Amygdala (tissue), 56 donors: ENCODE measurements at regions not wholly inside any gene's neighbourhood (a gene's known extent, or its start where the extent isn't known, plus 50 kb on each side); places are given as distances from the start of the nearest gene placed in this dataset.
"Not testable (repeated sequence)": the region's sequence is repeated elsewhere in the genome, so short reads cannot be mapped to it uniquely, and the experiment has no call there.

Experiments used
- DNase-seq, 56 donors: peaks; one replicate each; lab custom pipeline; 2025; lab: John Stamatoyannopoulos, UW

GRCh38 chr1:166384948-166385347 lies 218.1 kb upstream of the FAM78B start:
- no peak for DNase-seq

- peak in 1 of 56 donors; percentile 15 for DNase-seq
Observed at GRCh38 chr1:166390366-166391033, 223.7 kb upstream of the FAM78B start.

GRCh38 chr1:166391279-166392066 lies 224.7 kb upstream of the FAM78B start:
- no peak for DNase-seq

- DNase-seq, result no peak
Observed at GRCh38 chr1:166395729-166396128, 228.9 kb upstream of the FAM78B start.

GRCh38 chr1:166409253-166410082 lies 242.7 kb upstream of the FAM78B start:
- DNase-seq, result not testable (repeated sequence)

- DNase-seq, result no peak
Observed at GRCh38 chr1:166410083-166410385, 243.2 kb upstream of the FAM78B start.

GRCh38 chr1:166416831-166417230 lies 250.0 kb upstream of the FAM78B start:
- peak in 1 of 56 donors; percentile 2 for DNase-seq

- no peak for DNase-seq
Observed at GRCh38 chr1:166418344-166418933, 251.6 kb upstream of the FAM78B start.

- peak in 10 of 56 donors; percentile 0 to 34 (median 7) for DNase-seq
Observed at GRCh38 chr1:166422586-166422985, 255.8 kb upstream of the FAM78B start.

GRCh38 chr1:166432655-166433054 lies 265.9 kb upstream of the FAM78B start:
- DNase-seq, result no peak

- DNase-seq, result peak in 4 of 56 donors; percentile 0 to 9 (median 2)
Observed at GRCh38 chr1:166433404-166434304, 266.9 kb upstream of the FAM78B start.

- DNase-seq, result no peak
Observed at GRCh38 chr1:166457700-166458099, 290.9 kb upstream of the FAM78B start.

- DNase-seq, result no peak
Observed at GRCh38 chr1:166464333-166464732, 297.5 kb upstream of the FAM78B start.

- DNase-seq, result peak in 1 of 56 donors; percentile 7
Observed at GRCh38 chr1:166470014-166470413, 303.2 kb upstream of the FAM78B start.

GRCh38 chr1:166470441-166470840 lies 303.6 kb upstream of the FAM78B start:
- no peak for DNase-seq

- DNase-seq, result no peak
Observed at GRCh38 chr1:166471359-166471758, 304.6 kb upstream of the FAM78B start.

- DNase-seq, result peak in 24 of 56 donors; percentile 1 to 78 (median 6)
Observed at GRCh38 chr1:166479052-166479631, 312.3 kb upstream of the FAM78B start.

- DNase-seq, result no peak
Observed at GRCh38 chr1:166484471-166484870, 317.7 kb upstream of the FAM78B start.

- no peak for DNase-seq
Observed at GRCh38 chr1:166484871-166485270, 318.1 kb upstream of the FAM78B start.
